ENCODE measurements at regions not wholly inside any gene's neighbourhood (a gene's known extent, or its start where the extent isn't known, plus 50 kb on each side); places are given as distances from the start of the nearest gene placed in this dataset.

DNA sequence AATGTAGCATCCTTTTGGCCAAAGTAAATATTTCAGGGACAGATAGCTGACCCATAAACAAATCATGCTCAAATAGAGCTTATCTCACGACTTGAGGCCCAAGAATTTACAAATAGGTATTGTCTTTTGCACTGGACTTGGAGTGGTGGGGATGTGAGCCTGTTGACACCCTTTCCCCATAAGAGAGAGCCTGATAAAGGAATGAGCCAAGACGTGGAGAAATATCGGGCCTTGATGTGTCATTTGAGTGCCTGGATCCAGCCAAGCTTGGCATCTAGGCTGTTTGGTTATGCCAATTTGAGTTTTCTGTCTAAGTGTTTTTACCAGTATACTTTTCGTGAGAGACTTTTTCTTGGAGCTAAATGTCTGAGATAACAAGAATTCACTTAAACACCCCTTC, 112.9 kb upstream of the RGMA start:
- no peak for ATAC-seq
- Histone ChIP-seq H3K4me3 (no peak overlapping the region), H3K27me3 (no peaks in the 10 kb centered on the region), H3K36me3 (no peaks in the 10 kb centered on the region), H3K4me1 (peaks cover 0 to 9% (median 0%) of the 10 kb centered on the region in 12 donors), H3K9me3 (peaks cover 0 to 16% (median 3%) of the 10 kb centered on the region in 12 donors), H3K27ac (no peak overlapping the region)
- no peak for TF ChIP-seq POLR2A (IDR thresholded peaks at IDR 0.05)
- TF ChIP-seq, protein P1, sequence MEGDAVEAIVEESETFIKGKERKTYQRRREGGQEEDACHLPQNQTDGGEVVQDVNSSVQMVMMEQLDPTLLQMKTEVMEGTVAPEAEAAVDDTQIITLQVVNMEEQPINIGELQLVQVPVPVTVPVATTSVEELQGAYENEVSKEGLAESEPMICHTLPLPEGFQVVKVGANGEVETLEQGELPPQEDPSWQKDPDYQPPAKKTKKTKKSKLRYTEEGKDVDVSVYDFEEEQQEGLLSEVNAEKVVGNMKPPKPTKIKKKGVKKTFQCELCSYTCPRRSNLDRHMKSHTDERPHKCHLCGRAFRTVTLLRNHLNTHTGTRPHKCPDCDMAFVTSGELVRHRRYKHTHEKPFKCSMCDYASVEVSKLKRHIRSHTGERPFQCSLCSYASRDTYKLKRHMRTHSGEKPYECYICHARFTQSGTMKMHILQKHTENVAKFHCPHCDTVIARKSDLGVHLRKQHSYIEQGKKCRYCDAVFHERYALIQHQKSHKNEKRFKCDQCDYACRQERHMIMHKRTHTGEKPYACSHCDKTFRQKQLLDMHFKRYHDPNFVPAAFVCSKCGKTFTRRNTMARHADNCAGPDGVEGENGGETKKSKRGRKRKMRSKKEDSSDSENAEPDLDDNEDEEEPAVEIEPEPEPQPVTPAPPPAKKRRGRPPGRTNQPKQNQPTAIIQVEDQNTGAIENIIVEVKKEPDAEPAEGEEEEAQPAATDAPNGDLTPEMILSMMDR (IDR thresholded peaks at IDR 0.05) = no peak
- WGBS, 4 donors = 42 to 52% (median 50%) methylated on average over 4 of the region's 4 CpGs
- intact Hi-C loops (cut with DNase I) = no loop called here
- DNase-seq = no peak

DNA sequence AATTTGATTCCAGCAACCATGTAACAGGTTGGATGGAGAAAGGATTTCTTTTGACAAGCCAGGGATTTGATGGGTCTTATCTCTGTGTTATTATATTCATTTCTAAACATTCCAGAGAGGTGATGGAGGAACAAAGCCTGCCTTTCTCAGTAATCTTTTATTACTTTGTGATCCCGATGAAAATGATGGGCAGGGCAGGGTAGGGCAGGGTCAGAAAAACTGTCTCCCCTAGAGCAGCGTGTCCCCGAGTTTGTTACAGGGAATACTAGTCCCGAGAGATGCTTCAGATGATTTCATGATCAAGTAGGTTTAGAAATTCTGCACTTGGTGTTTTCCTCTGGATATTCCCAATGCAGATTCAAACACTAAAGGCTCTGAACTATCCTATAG, 111.8 kb upstream of the RGMA start:
- no peak for ATAC-seq
- H3K4me1 ChIP-seq = peaks cover 0 to 9% (median 0%) of the 10 kb centered on the region in 12 donors
- TF ChIP-seq POLR2A (IDR thresholded peaks at IDR 0.05) = no peak
- TF ChIP-seq, protein P1 (IDR thresholded peaks at IDR 0.05) = no peak
- H3K4me3 ChIP-seq = no peak overlapping the region
- intact Hi-C loops (cut with DNase I) = no loop called here
- H3K36me3 ChIP-seq = no peaks in the 10 kb centered on the region
- H3K9me3 ChIP-seq = peaks cover 0 to 26% (median 6%) of the 10 kb centered on the region in 12 donors
- H3K27me3 ChIP-seq = no peaks in the 10 kb centered on the region
- WGBS, 4 donors = 67 to 82% (median 74%) methylated on average over 4 of the region's 4 CpGs
- no peak overlapping the region for H3K27ac ChIP-seq
- no peak for DNase-seq

DNA sequence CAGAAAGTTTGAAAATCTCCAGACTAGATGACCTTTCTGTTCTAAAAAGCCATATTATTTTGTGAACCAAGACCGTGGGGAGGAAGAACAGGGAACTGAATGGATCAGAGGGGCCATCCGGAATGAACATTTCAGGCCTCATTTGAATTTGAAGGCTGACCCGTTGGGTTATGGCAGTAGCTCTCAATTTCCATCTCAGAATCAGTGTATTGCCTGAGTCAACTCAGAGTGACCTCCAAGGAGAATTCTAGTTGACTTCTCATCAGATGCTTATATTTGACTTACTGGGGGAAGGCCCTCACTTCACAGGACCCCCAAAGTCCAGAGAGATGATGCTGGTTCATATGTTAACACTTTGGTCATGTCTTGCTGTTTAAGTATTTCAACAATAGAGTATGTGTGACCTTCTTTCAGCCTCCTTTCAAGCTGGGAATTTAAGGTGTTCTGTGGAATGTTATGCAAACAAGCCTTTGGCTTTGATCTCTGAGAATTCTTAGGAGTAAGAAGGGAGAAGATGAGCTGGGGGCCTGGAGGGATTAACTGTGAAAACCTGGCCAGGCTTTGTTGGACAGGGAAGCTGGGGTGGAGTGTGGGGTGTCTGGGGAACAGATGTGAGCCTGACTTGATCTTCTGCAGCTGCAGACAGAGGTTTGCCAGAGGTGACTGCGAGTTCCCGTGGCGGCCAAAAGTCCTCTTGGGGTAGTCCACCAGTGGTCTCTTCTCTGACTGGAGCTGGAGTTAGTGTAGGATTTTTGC, 111.2 kb upstream of the RGMA start:
- Histone ChIP-seq H3K36me3 (no peaks in the 10 kb centered on the region), H3K27me3 (no peaks in the 10 kb centered on the region), H3K4me1 (peaks cover 0 to 9% (median 0%) of the 10 kb centered on the region in 12 donors), H3K27ac (no peak overlapping the region), H3K4me3 (no peak overlapping the region), H3K9me3 (peaks cover 0 to 27% (median 6%) of the 10 kb centered on the region in 12 donors)
- DNase-seq = no peak
- peak in 1 of 4 donors; percentile 31 for ATAC-seq
- TF ChIP-seq, protein P1 (IDR thresholded peaks at IDR 0.05) = no peak
- TF ChIP-seq POLR2A (IDR thresholded peaks at IDR 0.05) = no peak
- intact Hi-C loops (cut with DNase I) = no loop called here
- 58 to 68% (median 64%) methylated on average over 6 of the region's 6 CpGs for WGBS, 4 donors

DNA sequence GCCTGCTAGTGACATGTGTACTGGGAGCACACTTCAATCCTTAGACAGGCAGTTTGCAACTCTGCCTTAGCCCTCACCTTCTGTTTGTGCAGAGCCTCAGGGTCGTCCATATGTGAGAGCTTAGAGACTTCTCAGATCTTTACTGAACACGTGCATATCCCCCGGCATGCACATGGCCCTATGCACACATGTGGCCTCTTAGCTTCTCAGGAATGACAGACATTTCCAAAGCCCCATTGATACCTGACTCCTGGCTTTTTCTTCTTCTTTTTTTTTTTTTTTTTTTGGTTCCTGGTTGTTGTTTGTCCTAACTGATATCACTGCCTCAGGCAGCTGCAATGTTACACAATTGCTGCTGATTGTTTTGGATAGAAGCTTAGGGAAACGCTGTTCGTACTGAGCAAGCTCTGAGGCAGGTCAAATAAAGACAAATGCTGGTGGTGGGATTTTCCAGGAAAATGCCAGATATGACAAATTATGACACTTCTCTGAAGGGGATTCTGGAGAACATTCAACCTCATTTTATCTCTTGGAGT, 107.2 kb upstream of the RGMA start:
- ATAC-seq = no peak
- no peaks in the 10 kb centered on the region for H3K27me3 ChIP-seq
- TF ChIP-seq, protein P1 (IDR thresholded peaks at IDR 0.05) = no peak
- no peak for TF ChIP-seq POLR2A (IDR thresholded peaks at IDR 0.05)
- no peaks in the 10 kb centered on the region for H3K36me3 ChIP-seq
- no peak overlapping the region for H3K4me3 ChIP-seq
- H3K9me3 ChIP-seq = peaks cover 0 to 27% (median 6%) of the 10 kb centered on the region in 12 donors
- H3K27ac ChIP-seq = no peak overlapping the region
- peaks cover 0 to 9% (median 0%) of the 10 kb centered on the region in 12 donors for H3K4me1 ChIP-seq
- no peak for DNase-seq
- intact Hi-C loops (cut with DNase I) = no loop called here
- 66 to 82% (median 78%) methylated on average over 5 of the region's 5 CpGs for WGBS, 4 donors
